ENCODE measurements at regions not wholly inside any gene's neighbourhood (a gene's known extent, or its start where the extent isn't known, plus 50 kb on each side); places are given as distances from the start of the nearest gene placed in this dataset.

DNA sequence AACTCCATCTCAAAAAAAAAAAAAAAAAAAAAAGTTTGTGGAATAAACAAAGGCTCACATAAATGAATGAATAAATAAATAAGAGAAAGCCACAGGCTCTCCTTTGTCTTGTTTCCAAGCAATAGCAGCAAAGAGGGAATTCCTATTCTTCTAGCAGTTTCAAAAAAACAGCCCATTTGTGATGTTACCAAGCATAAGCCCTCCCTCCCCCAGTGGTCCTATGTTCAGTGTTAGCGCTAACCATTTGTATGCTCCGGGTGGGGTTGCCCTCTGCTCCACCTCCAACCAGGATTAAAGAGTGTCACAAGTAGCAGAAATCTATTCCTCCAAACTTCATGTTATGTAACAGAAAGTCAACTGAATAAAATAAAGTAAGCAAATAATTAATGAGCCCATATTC, 1215.0 kb upstream of the TENM4 start:
- Histone ChIP-seq H2BK20ac (ENCODE audit: low read depth, low read length, poor library complexity, severe bottlenecking) (no peak overlapping the region), H3K9me3 (ENCODE audit: control insufficient read depth, low read depth, low read length) (no peaks in the 10 kb centered on the region), H2AFZ (ENCODE audit: low read length) (no peak overlapping the region), H3K27me3 (ENCODE audit: insufficient read depth, low read length) (no peaks in the 10 kb centered on the region), H2BK12ac (ENCODE audit: insufficient read length, low read depth, low read length) (no peak overlapping the region), H3T11ph (ENCODE audit: low read length) (no peak overlapping the region), H3K14ac (ENCODE audit: insufficient read depth, low read length) (no peak overlapping the region), H3K79me2 (ENCODE audit: insufficient read depth, low read length) (no peaks in the 10 kb centered on the region), H3K56ac (ENCODE audit: insufficient read length, low read depth, low read length) (no peak overlapping the region), H3K23ac (ENCODE audit: insufficient read length, low read depth, low read length) (no peak overlapping the region), H2BK120ac (ENCODE audit: low read depth, low read length, poor library complexity, severe bottlenecking) (no peak overlapping the region), H3K18ac (ENCODE audit: insufficient read length, low read depth, low read length) (no peak overlapping the region), H4K20me1 (ENCODE audit: control insufficient read depth, insufficient read depth, insufficient read length) (no peaks in the 10 kb centered on the region), H3K79me1 (ENCODE audit: insufficient read depth, low read depth, low read length, poor library complexity, severe bottlenecking) (no peaks in the 10 kb centered on the region), H3K4me1 (ENCODE audit: insufficient read depth, low read length) (no peaks in the 10 kb centered on the region), H4K5ac (ENCODE audit: insufficient read length, low read depth, low read length) (no peak overlapping the region), H4K91ac (ENCODE audit: insufficient read length, low read depth, low read length) (no peak overlapping the region), H3K23me2 (ENCODE audit: insufficient read length, low read depth, low read length, poor library complexity, severe bottlenecking) (no peaks in the 10 kb centered on the region), H3K4ac (ENCODE audit: low read depth, low read length) (no peak overlapping the region), H2BK15ac (ENCODE audit: low read depth, low read length) (no peak overlapping the region), H4K8ac (replicated peaks; ENCODE audit: insufficient read length, low read depth, low read length) (no peak overlapping the region), H2AK5ac (ENCODE audit: insufficient read length, low read length) (no peak overlapping the region), H3K4me2 (ENCODE audit: insufficient read depth, insufficient read length, low read length) (no peak overlapping the region), H3K9ac (ENCODE audit: extremely low read depth, insufficient read length, low read length) (no peak overlapping the region), H2BK5ac (ENCODE audit: insufficient read length, low read length) (no peak overlapping the region), H3K27ac (ENCODE audit: insufficient read length, low read depth, low read length) (no peak overlapping the region)
- DNase-seq = no peak
- H3K27me3 Mint-ChIP-seq (ENCODE audit: low read depth) = no peaks in the 10 kb centered on the region
- H3K36me3 Mint-ChIP-seq (ENCODE audit: insufficient read depth in 1 of 3, low read depth in 3 of 3) = no peaks in the 10 kb centered on the region; a peak in 1 of 7 replicates
- no CpG with 5 or more reads among the region's 2 CpGs for WGBS (ENCODE audit: extremely low coverage, insufficient read length, low lambda C conversion rate)
- H3K9me3 Mint-ChIP-seq = no peaks in the 10 kb centered on the region
- TF ChIP-seq, protein P1, sequence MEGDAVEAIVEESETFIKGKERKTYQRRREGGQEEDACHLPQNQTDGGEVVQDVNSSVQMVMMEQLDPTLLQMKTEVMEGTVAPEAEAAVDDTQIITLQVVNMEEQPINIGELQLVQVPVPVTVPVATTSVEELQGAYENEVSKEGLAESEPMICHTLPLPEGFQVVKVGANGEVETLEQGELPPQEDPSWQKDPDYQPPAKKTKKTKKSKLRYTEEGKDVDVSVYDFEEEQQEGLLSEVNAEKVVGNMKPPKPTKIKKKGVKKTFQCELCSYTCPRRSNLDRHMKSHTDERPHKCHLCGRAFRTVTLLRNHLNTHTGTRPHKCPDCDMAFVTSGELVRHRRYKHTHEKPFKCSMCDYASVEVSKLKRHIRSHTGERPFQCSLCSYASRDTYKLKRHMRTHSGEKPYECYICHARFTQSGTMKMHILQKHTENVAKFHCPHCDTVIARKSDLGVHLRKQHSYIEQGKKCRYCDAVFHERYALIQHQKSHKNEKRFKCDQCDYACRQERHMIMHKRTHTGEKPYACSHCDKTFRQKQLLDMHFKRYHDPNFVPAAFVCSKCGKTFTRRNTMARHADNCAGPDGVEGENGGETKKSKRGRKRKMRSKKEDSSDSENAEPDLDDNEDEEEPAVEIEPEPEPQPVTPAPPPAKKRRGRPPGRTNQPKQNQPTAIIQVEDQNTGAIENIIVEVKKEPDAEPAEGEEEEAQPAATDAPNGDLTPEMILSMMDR (conservative IDR thresholded peaks at IDR 0.05) = no peak
- H3K27ac Mint-ChIP-seq = no peak overlapping the region; a peak in 1 of 7 replicates
- H3K4me1 Mint-ChIP-seq = peaks cover 8 to 9% of the 10 kb centered on the region in 2 experiments
- no peak overlapping the region for H3K4me3 Mint-ChIP-seq

All from H9 (cell line).